ENCODE measurements at regions not wholly inside any gene's neighbourhood (a gene's known extent, or its start where the extent isn't known, plus 50 kb on each side); places are given as distances from the start of the nearest gene placed in this dataset.

- DNase-seq (ENCODE audit: low read depth) = no peak
These were observed 177.0 kb upstream of the C16orf82 start for GRCh38 chr16:26889740-26890139.

- DNase-seq (ENCODE audit: low read depth) = no peak
These were observed 168.5 kb upstream of the C16orf82 start for GRCh38 chr16:26898200-26898599.

- DNase-seq (ENCODE audit: low read depth) = no peak
These were observed 165.4 kb upstream of the C16orf82 start for GRCh38 chr16:26901196-26901861.

GRCh38 chr16:26901983-26902382 is 164.7 kb upstream of the C16orf82 start:
- no peak for DNase-seq (ENCODE audit: low read depth)

GRCh38 chr16:26905336-26905735 is 161.4 kb upstream of the C16orf82 start:
- DNase-seq (ENCODE audit: low read depth) = peak; percentile 6

GRCh38 chr16:26909623-26910022 is 157.1 kb upstream of the C16orf82 start:
- DNase-seq (ENCODE audit: low read depth) = no peak

- no peak for DNase-seq (ENCODE audit: low read depth)
These were observed 155.3 kb upstream of the C16orf82 start for GRCh38 chr16:26911436-26911835.

- no peak for DNase-seq (ENCODE audit: low read depth)
These were observed 152.9 kb upstream of the C16orf82 start for GRCh38 chr16:26913851-26914250.

- no peak for DNase-seq (ENCODE audit: low read depth)
These were observed 135.7 kb upstream of the C16orf82 start for GRCh38 chr16:26930786-26931581.

GRCh38 chr16:26950636-26951035 is 116.1 kb upstream of the C16orf82 start:
- DNase-seq (ENCODE audit: low read depth) = no peak

GRCh38 chr16:26951950-26952349 is 114.8 kb upstream of the C16orf82 start:
- peak; percentile 3 for DNase-seq (ENCODE audit: low read depth)

GRCh38 chr16:26952411-26952810 is 114.3 kb upstream of the C16orf82 start:
- DNase-seq (ENCODE audit: low read depth) = no peak

GRCh38 chr16:26957283-26957859 is 109.4 kb upstream of the C16orf82 start:
- no peak for DNase-seq (ENCODE audit: low read depth)

- no peak for DNase-seq (ENCODE audit: low read depth)
These were observed 107.2 kb upstream of the C16orf82 start for GRCh38 chr16:26959416-26960009.

- no peak for DNase-seq (ENCODE audit: low read depth)
These were observed 105.3 kb upstream of the C16orf82 start for GRCh38 chr16:26961459-26961858.

GRCh38 chr16:26963109-26963508 is 103.6 kb upstream of the C16orf82 start:
- DNase-seq (ENCODE audit: low read depth) = peak; percentile 36

- DNase-seq (ENCODE audit: low read depth) = no peak
These were observed 97.0 kb upstream of the C16orf82 start for GRCh38 chr16:26969589-26970231.

GRCh38 chr16:26970292-26970691 is 96.4 kb upstream of the C16orf82 start:
- no peak for DNase-seq (ENCODE audit: low read depth)

GRCh38 chr16:26976873-26977272 is 89.9 kb upstream of the C16orf82 start:
- no peak for DNase-seq (ENCODE audit: low read depth)

GRCh38 chr16:26981266-26981938 is 85.3 kb upstream of the C16orf82 start:
- DNase-seq (ENCODE audit: low read depth) = peak; percentile 79

- DNase-seq (ENCODE audit: low read depth) = no peak
These were observed 84.3 kb upstream of the C16orf82 start for GRCh38 chr16:26982422-26982821.

GRCh38 chr16:26983426-26983825 is 83.3 kb upstream of the C16orf82 start:
- peak; percentile 85 for DNase-seq (ENCODE audit: low read depth)
